Breast epithelium (tissue), 3 donors: ENCODE measurements at regions not wholly inside any gene's neighbourhood (a gene's known extent, or its start where the extent isn't known, plus 50 kb on each side); places are given as distances from the start of the nearest gene placed in this dataset.

ENCODE experiments used
- CTCF ChIP-seq, 3 donors: fragments of 450-650 bp; IDR thresholded peaks; one replicate each; pipeline ENCODE4 v1.5.1; 2016 to 2017; ENCODE audit warnings: antibody characterized with exemption in 3 of 3, mild to moderate bottlenecking in 3 of 3, moderate library complexity in 3 of 3
- POLR2A ChIP-seq: fragments of 450-650 bp; IDR thresholded peaks from one replicate; pipeline ENCODE4 v1.6.1; 2016; ENCODE audit warnings: antibody characterized with exemption, mild to moderate bottlenecking, moderate library complexity

GRCh38 chr3:115217678-115218451, 70.8 kb upstream of the ZBTB20 start:
- TF ChIP-seq CTCF (IDR thresholded peaks at IDR 0.05), result peak in 2 of 3 donors; percentile 24 to 55
- no peak for TF ChIP-seq POLR2A
